PC-9 (cell line): ENCODE measurements at regions not wholly inside any gene's neighbourhood (a gene's known extent, or its start where the extent isn't known, plus 50 kb on each side); places are given as distances from the start of the nearest gene placed in this dataset.

Experiments used
- BruUV-seq: library from RNA; stranded (reverse); fragments of 400-500 nt; replicated peaks from 2 replicates; lab custom pipeline; 2021; lab: Mats Ljungman, UMichigan
- CTCF ChIA-PET: fragments of 300-600 bp; sonication (Branson Sonifier 250); formaldehyde crosslinking; loops from one replicate; lab custom pipeline; 2022; ENCODE audit warnings: antibody characterized with exemption; lab: Charles Lee
- POLR2A ChIA-PET: fragments of 300-600 bp; sonication (Branson Sonifier 250); formaldehyde crosslinking; loops from one replicate; lab custom pipeline; 2022; ENCODE audit warnings: antibody characterized with exemption; ENCODE audit not compliant: unreplicated experiment; lab: Charles Lee
- DNase-seq, 2 experiments: peaks; one replicate each; pipeline versions ENCODE4 v3.0.0 to v3.0.0-alpha.2; 2015 to 2022; ENCODE audit warnings: mixed read lengths in 1 of 2
- H2AFZ ChIP-seq: fragments of 200-600 bp; sonication (generic); 2 replicates; pipeline ENCODE4 v1.8.1; 2017; ENCODE audit warnings: antibody characterized with exemption
- H3F3A ChIP-seq: fragments of 200-600 bp; sonication (generic); 2 replicates; pipeline ENCODE4 v1.8.1; 2017; ENCODE audit warnings: antibody characterized with exemption, mild to moderate bottlenecking, low read depth; ENCODE audit not compliant: insufficient read depth
- H3K27ac ChIP-seq: fragments of 200-600 bp; sonication (generic); 2 replicates; pipeline ENCODE4 v1.6.1; 2016; ENCODE audit warnings: mixed run types
- H3K27me3 ChIP-seq: fragments of 200-600 bp; sonication (generic); 2 replicates; pipeline ENCODE4 v1.6.1; 2016; ENCODE audit warnings: low read depth, mixed run types; ENCODE audit not compliant: insufficient read depth
- H3K36me3 ChIP-seq: fragments of 200-600 bp; sonication (generic); 2 replicates; pipeline ENCODE4 v1.6.1; 2016; ENCODE audit warnings: low read depth, mixed run types
- H3K4me1 ChIP-seq: fragments of 200-600 bp; sonication (generic); replicated peaks from 2 replicates; pipeline ENCODE4 v1.6.1; 2016; ENCODE audit warnings: mixed run types; ENCODE audit not compliant: insufficient read depth
- H3K4me2 ChIP-seq: fragments of 200-600 bp; sonication (generic); 2 replicates; pipeline ENCODE4 v1.6.1; 2017; ENCODE audit warnings: mixed run types
- H3K4me3 ChIP-seq: fragments of 200-600 bp; sonication (generic); 2 replicates; pipeline ENCODE4 v1.6.1; 2016; ENCODE audit warnings: mixed run types
- H3K79me2 ChIP-seq: fragments of 200-600 bp; sonication (generic); 2 replicates; pipeline ENCODE4 v1.6.1; 2017; ENCODE audit warnings: low read depth, mixed run types
- H3K9me2 ChIP-seq: fragments of 200-600 bp; sonication (generic); 2 replicates; pipeline ENCODE4 v1.8.1; 2017; ENCODE audit warnings: mild to moderate bottlenecking; ENCODE audit not compliant: insufficient read depth
- H3K9me3 ChIP-seq: fragments of 200-600 bp; sonication (generic); 2 replicates; pipeline ENCODE4 v1.8.1; 2016; ENCODE audit warnings: low read depth; ENCODE audit not compliant: insufficient read depth
- H4K20me1 ChIP-seq: fragments of 200-600 bp; sonication (generic); 2 replicates; pipeline ENCODE4 v1.8.1; 2017; ENCODE audit not compliant: insufficient read depth
- EZH2 ChIP-seq: fragments of 200-600 bp; sonication (generic); IDR thresholded peaks from 2 replicates; pipeline ENCODE4 v1.8.0; 2017; ENCODE audit warnings: antibody characterized with exemption, low read depth
- intact Hi-C: fragments of 100-400 bp; cut with micrococcal nuclease; formaldehyde crosslinking; loops from one replicate; pipeline ENCODE4 v1.10.0; 2022; ENCODE audit not compliant: unreplicated experiment
- TF ChIP-seq, protein P1 (sequence below): fragments of 200-600 bp; sonication (generic); conservative IDR thresholded peaks from 2 replicates; pipeline ENCODE4 v1.6.1; 2017; ENCODE audit warnings: mixed run types, antibody characterized with exemption, mild to moderate bottlenecking, moderate library complexity

- no peaks in the 10 kb centered on the region for H3F3A ChIP-seq
- no peaks in the 10 kb centered on the region for H3K36me3 ChIP-seq
- no peaks in the 10 kb centered on the region for H3K79me2 ChIP-seq
- ChIA-PET POLR2A (no interaction called here), CTCF (no interaction called here)
- no peak overlapping the region for H3K4me2 ChIP-seq
- no peak overlapping the region for H3K4me3 ChIP-seq
- no peak overlapping the region for H3K27ac ChIP-seq
- H2AFZ ChIP-seq: no peak overlapping the region
- H3K9me2 ChIP-seq: no peaks in the 10 kb centered on the region
- DNase-seq: no peak
- BruUV-seq: no TSS peak
- H3K27me3 ChIP-seq: no peaks in the 10 kb centered on the region
- intact Hi-C loops: no loop called here
- TF ChIP-seq, protein P1, sequence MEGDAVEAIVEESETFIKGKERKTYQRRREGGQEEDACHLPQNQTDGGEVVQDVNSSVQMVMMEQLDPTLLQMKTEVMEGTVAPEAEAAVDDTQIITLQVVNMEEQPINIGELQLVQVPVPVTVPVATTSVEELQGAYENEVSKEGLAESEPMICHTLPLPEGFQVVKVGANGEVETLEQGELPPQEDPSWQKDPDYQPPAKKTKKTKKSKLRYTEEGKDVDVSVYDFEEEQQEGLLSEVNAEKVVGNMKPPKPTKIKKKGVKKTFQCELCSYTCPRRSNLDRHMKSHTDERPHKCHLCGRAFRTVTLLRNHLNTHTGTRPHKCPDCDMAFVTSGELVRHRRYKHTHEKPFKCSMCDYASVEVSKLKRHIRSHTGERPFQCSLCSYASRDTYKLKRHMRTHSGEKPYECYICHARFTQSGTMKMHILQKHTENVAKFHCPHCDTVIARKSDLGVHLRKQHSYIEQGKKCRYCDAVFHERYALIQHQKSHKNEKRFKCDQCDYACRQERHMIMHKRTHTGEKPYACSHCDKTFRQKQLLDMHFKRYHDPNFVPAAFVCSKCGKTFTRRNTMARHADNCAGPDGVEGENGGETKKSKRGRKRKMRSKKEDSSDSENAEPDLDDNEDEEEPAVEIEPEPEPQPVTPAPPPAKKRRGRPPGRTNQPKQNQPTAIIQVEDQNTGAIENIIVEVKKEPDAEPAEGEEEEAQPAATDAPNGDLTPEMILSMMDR: no peak
- no peak for TF ChIP-seq EZH2
- H3K4me1 ChIP-seq: no peaks in the 10 kb centered on the region
- H4K20me1 ChIP-seq: no peaks in the 10 kb centered on the region; the same call in 1 of the 2 replicates
- no peaks in the 10 kb centered on the region for H3K9me3 ChIP-seq
Observed at GRCh38 chr11:22467248-22467647, 129.1 kb downstream of the SLC17A6 start.

GRCh38 chr11:22466809-22467208, 128.6 kb downstream of the SLC17A6 start:
- intact Hi-C loops: no loop called here
- POLR2A ChIA-PET: no interaction called here
- no peak overlapping the region for H3K4me2 ChIP-seq
- no peaks in the 10 kb centered on the region for H3K36me3 ChIP-seq
- no peak overlapping the region for H2AFZ ChIP-seq
- no peak overlapping the region for H3K4me3 ChIP-seq
- TF ChIP-seq EZH2: no peak
- TF ChIP-seq, protein P1: no peak
- no peaks in the 10 kb centered on the region for H3K9me2 ChIP-seq
- no peaks in the 10 kb centered on the region for H3F3A ChIP-seq
- no peaks in the 10 kb centered on the region for H3K27me3 ChIP-seq
- BruUV-seq: no TSS peak
- H3K4me1 ChIP-seq: no peaks in the 10 kb centered on the region
- H3K9me3 ChIP-seq: no peaks in the 10 kb centered on the region
- H3K79me2 ChIP-seq: no peaks in the 10 kb centered on the region
- no peak overlapping the region for H3K27ac ChIP-seq
- H4K20me1 ChIP-seq: no peaks in the 10 kb centered on the region; the same call in 1 of the 2 replicates
- no peak for DNase-seq
- CTCF ChIA-PET: no interaction called here

DNA sequence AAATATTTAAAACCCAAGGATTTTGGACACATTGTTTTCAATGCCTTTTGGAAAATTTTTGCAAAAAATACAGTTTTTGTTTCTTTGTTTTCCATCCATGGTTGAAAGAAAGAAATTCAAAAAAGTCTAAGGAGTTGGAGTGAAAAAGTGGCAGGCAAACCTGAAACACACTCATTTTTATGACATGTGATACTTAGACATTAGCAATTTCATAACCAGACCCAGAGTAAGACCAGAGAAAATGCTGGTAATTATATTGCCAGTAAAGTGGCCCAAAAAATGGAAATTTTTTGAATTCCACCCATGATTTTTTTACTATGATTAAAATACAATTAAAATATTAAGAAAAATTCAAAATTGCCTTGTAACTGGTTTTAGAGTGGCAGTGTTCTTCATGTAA, 128.2 kb downstream of the SLC17A6 start:
- H3K27ac ChIP-seq: no peak overlapping the region
- H3K4me2 ChIP-seq: no peak overlapping the region
- no peaks in the 10 kb centered on the region for H3K4me1 ChIP-seq
- no peaks in the 10 kb centered on the region for H3K9me3 ChIP-seq
- H3K36me3 ChIP-seq: no peaks in the 10 kb centered on the region
- no peaks in the 10 kb centered on the region for H3F3A ChIP-seq
- no peaks in the 10 kb centered on the region for H3K27me3 ChIP-seq
- no peak overlapping the region for H2AFZ ChIP-seq
- no peak for DNase-seq
- BruUV-seq: no TSS peak
- TF ChIP-seq, protein P1: no peak
- TF ChIP-seq EZH2: no peak
- intact Hi-C loops: no loop called here
- H3K4me3 ChIP-seq: no peak overlapping the region
- CTCF ChIA-PET: no interaction called here
- H3K9me2 ChIP-seq: no peaks in the 10 kb centered on the region
- H4K20me1 ChIP-seq: no peaks in the 10 kb centered on the region; the same call in 1 of the 2 replicates
- POLR2A ChIA-PET: no interaction called here
- H3K79me2 ChIP-seq: no peaks in the 10 kb centered on the region
